ENCODE measurements at regions not wholly inside any gene's neighbourhood (a gene's known extent, or its start where the extent isn't known, plus 50 kb on each side); places are given as distances from the start of the nearest gene placed in this dataset.
"Not testable (repeated sequence)": the region's sequence is repeated elsewhere in the genome, so short reads cannot be mapped to it uniquely, and the experiment has no call there.

GRCh38 chr2:153635494-153635893 is 156.9 kb upstream of the RPRM start:
- no peak for FAIRE-seq

GRCh38 chr2:153641046-153641445 is 162.5 kb upstream of the RPRM start:
- no peak for FAIRE-seq

GRCh38 chr2:153644955-153645354 is 166.4 kb upstream of the RPRM start:
- FAIRE-seq = no peak

GRCh38 chr2:153645599-153645998 is 167.0 kb upstream of the RPRM start:
- no peak for FAIRE-seq

GRCh38 chr2:153657651-153658050 is 179.1 kb upstream of the RPRM start:
- FAIRE-seq = no peak

GRCh38 chr2:153661801-153662200 is 183.2 kb upstream of the RPRM start:
- no peak for FAIRE-seq

- no peak for FAIRE-seq
These were observed 184.8 kb upstream of the RPRM start for GRCh38 chr2:153663371-153663770.

- not testable (repeated sequence) for FAIRE-seq
These were observed 185.4 kb upstream of the RPRM start for GRCh38 chr2:153664009-153664408.

GRCh38 chr2:153667475-153667874 is 188.9 kb upstream of the RPRM start:
- FAIRE-seq = no peak

GRCh38 chr2:153668923-153669322 is 190.4 kb upstream of the RPRM start:
- no peak for FAIRE-seq

GRCh38 chr2:153710128-153710527 is 161.6 kb upstream of the GALNT13 start:
- no peak for FAIRE-seq

GRCh38 chr2:153715218-153715850 is 156.4 kb upstream of the GALNT13 start:
- FAIRE-seq = no peak

- FAIRE-seq = no peak
These were observed 154.7 kb upstream of the GALNT13 start for GRCh38 chr2:153717060-153717459.

GRCh38 chr2:153739394-153739793 is 132.3 kb upstream of the GALNT13 start:
- peak; percentile 98 for FAIRE-seq

GRCh38 chr2:153761936-153762335 is 109.8 kb upstream of the GALNT13 start:
- no peak for FAIRE-seq

- peak; percentile 52 for FAIRE-seq
These were observed 105.3 kb upstream of the GALNT13 start for GRCh38 chr2:153766415-153766814.

GRCh38 chr2:153770359-153770991 is 101.2 kb upstream of the GALNT13 start:
- no peak for FAIRE-seq

- no peak for FAIRE-seq
These were observed 91.5 kb upstream of the GALNT13 start for GRCh38 chr2:153780241-153780640.

- FAIRE-seq = no peak
These were observed 85.7 kb upstream of the GALNT13 start for GRCh38 chr2:153786016-153786415.

- no peak for FAIRE-seq
These were observed 84.1 kb upstream of the GALNT13 start for GRCh38 chr2:153787612-153788011.

GRCh38 chr2:153802671-153803070 is 69.1 kb upstream of the GALNT13 start:
- FAIRE-seq = no peak

- no peak for FAIRE-seq
These were observed 63.0 kb upstream of the GALNT13 start for GRCh38 chr2:153808679-153809078.

- no peak for FAIRE-seq
These were observed 60.2 kb upstream of the GALNT13 start for GRCh38 chr2:153811516-153811915.

GRCh38 chr2:153812632-153813031 is 59.1 kb upstream of the GALNT13 start:
- FAIRE-seq = no peak

- FAIRE-seq = no peak
These were observed 53.5 kb upstream of the GALNT13 start for GRCh38 chr2:153818242-153818641.
